GM23248 (cell line): ENCODE measurements at regions not wholly inside any gene's neighbourhood (a gene's known extent, or its start where the extent isn't known, plus 50 kb on each side); places are given as distances from the start of the nearest gene placed in this dataset.

Source experiments
- DNase-seq: peaks from one replicate; pipeline ENCODE4 v3.0.0-alpha.2; 2015
- H2AFZ ChIP-seq: fragments of 200-600 bp; sonication (generic); 2 replicates; pipeline ENCODE4 v1.6.1; 2016; ENCODE audit warnings: antibody characterized with exemption
- H3F3A ChIP-seq: fragments of 200-600 bp; sonication (generic); 2 replicates; pipeline ENCODE4 v1.6.1; 2016; ENCODE audit warnings: mild to moderate bottlenecking, antibody characterized with exemption, mixed run types; ENCODE audit not compliant: insufficient read depth
- H3K27ac ChIP-seq: fragments of 200-600 bp; sonication (generic); 2 replicates; pipeline ENCODE4 v1.5.1; 2016; ENCODE audit warnings: mild to moderate bottlenecking
- H3K27me3 ChIP-seq: fragments of 200-600 bp; sonication (generic); replicated peaks from 2 replicates; pipeline ENCODE4 v1.6.1; 2016; ENCODE audit warnings: mild to moderate bottlenecking; ENCODE audit not compliant: insufficient read depth
- H3K36me3 ChIP-seq: fragments of 200-600 bp; sonication (generic); 2 replicates; pipeline ENCODE4 v1.6.1; 2016; ENCODE audit warnings: low read depth, mild to moderate bottlenecking
- H3K4me1 ChIP-seq: fragments of 200-600 bp; sonication (generic); 2 replicates; pipeline ENCODE4 v1.6.1; 2016; ENCODE audit warnings: mild to moderate bottlenecking; ENCODE audit not compliant: insufficient read depth
- H3K4me2 ChIP-seq: fragments of 200-600 bp; sonication (generic); one replicate; pipeline ENCODE4 v1.6.1; 2016; ENCODE audit warnings: mild to moderate bottlenecking; ENCODE audit not compliant: unreplicated experiment
- H3K4me3 ChIP-seq: fragments of 200-600 bp; sonication (generic); 2 replicates; pipeline ENCODE4 v1.5.1; 2016; ENCODE audit warnings: mild to moderate bottlenecking
- H3K79me2 ChIP-seq: fragments of 200-600 bp; sonication (generic); 2 replicates; pipeline ENCODE4 v1.6.1; 2016; ENCODE audit warnings: mild to moderate bottlenecking; ENCODE audit not compliant: insufficient read depth
- H3K9ac ChIP-seq: fragments of 200-600 bp; sonication (generic); 2 replicates; pipeline ENCODE4 v1.6.1; 2016; ENCODE audit warnings: mild to moderate bottlenecking
- H3K9me2 ChIP-seq: fragments of 200-600 bp; sonication (generic); 2 replicates; pipeline ENCODE4 v1.6.1; 2016; ENCODE audit warnings: mixed run types, mild to moderate bottlenecking, moderate library complexity; ENCODE audit not compliant: insufficient read depth
- H3K9me3 ChIP-seq: fragments of 200-600 bp; sonication (generic); one replicate; pipeline ENCODE4 v1.6.1; 2017; ENCODE audit warnings: low read depth
- H4K20me1 ChIP-seq: fragments of 200-600 bp; sonication (generic); 2 replicates; pipeline ENCODE4 v1.6.0; 2016; ENCODE audit not compliant: insufficient read depth
- EZH2 ChIP-seq: fragments of 200-600 bp; sonication (generic); IDR thresholded peaks from 2 replicates; pipeline ENCODE4 v1.6.1; 2018; ENCODE audit warnings: antibody characterized with exemption, mild to moderate bottlenecking; ENCODE audit not compliant: insufficient read depth, poor library complexity, severe bottlenecking
- EZH2phosphoT487 ChIP-seq: fragments of 200-600 bp; sonication (generic); IDR thresholded peaks from 2 replicates; pipeline ENCODE4 v1.6.1; 2018; ENCODE audit warnings: antibody characterized with exemption, moderate library complexity, mild to moderate bottlenecking, low read depth; ENCODE audit not compliant: insufficient read depth
- WGBS, 2 experiments: methylation state at CpG; one replicate each; pipeline ENCODE4 v1.1.6; 2015 to 2017; ENCODE audit warnings: low lambda C conversion rate in 2 of 2, low coverage in 1 of 2; ENCODE audit errors: missing lambda C conversion rate in 2 of 2; 5-methylcytosine and 5-hydroxymethylcytosine counted together
- in situ Hi-C: fragments of 300-500 bp; cut with MboI; formaldehyde crosslinking; loops from 2 replicates; pipeline ENCODE4 v1.15.0; 2020

- WGBS, 2 experiments, result 33 to 54% methylated on average over 7 of the region's 7 CpGs
- no peaks in the 10 kb centered on the region for H3F3A ChIP-seq
- in situ Hi-C loops, result no loop called here
- no peak overlapping the region for H3K27ac ChIP-seq
- no peak overlapping the region for H3K9ac ChIP-seq
- DNase-seq, result peak; percentile 47
- no peaks in the 10 kb centered on the region for H3K9me3 ChIP-seq
- H3K4me1 ChIP-seq, result no peaks in the 10 kb centered on the region
- H3K27me3 ChIP-seq, result peaks cover 10% of the 10 kb centered on the region; the same call in 1 of the 2 replicates
- H3K9me2 ChIP-seq, result no peaks in the 10 kb centered on the region
- no peak overlapping the region for H3K4me2 ChIP-seq
- no peaks in the 10 kb centered on the region for H3K36me3 ChIP-seq
- no peaks in the 10 kb centered on the region for H3K79me2 ChIP-seq
- no peak overlapping the region for H2AFZ ChIP-seq
- TF ChIP-seq EZH2phosphoT487, result no peak
- H4K20me1 ChIP-seq, result no peaks in the 10 kb centered on the region
- H3K4me3 ChIP-seq, result no peak overlapping the region
Measured at GRCh38 chr13:27853861-27854260, 61.6 kb downstream of the GSX1 start.

- H3K4me3 ChIP-seq, result no peak overlapping the region
- peaks cover 10% of the 10 kb centered on the region; the same call in 1 of the 2 replicates for H3K27me3 ChIP-seq
- no peaks in the 10 kb centered on the region for H3K79me2 ChIP-seq
- no peaks in the 10 kb centered on the region for H3K4me1 ChIP-seq
- H3K4me2 ChIP-seq, result no peak overlapping the region
- no peak overlapping the region for H3K27ac ChIP-seq
- H3K9me2 ChIP-seq, result no peaks in the 10 kb centered on the region
- in situ Hi-C loops, result no loop called here
- H3K36me3 ChIP-seq, result no peaks in the 10 kb centered on the region
- H3F3A ChIP-seq, result no peaks in the 10 kb centered on the region
- H3K9ac ChIP-seq, result no peak overlapping the region
- no peak overlapping the region for H2AFZ ChIP-seq
- no peak for TF ChIP-seq EZH2phosphoT487
- no peak for TF ChIP-seq EZH2
- H4K20me1 ChIP-seq, result no peaks in the 10 kb centered on the region
- H3K9me3 ChIP-seq, result no peaks in the 10 kb centered on the region
- DNase-seq, result no peak
- 33 to 38% methylated on average over 1 of the region's 1 CpG for WGBS, 2 experiments
Measured at GRCh38 chr13:27854606-27855005, 62.3 kb downstream of the GSX1 start.

DNA sequence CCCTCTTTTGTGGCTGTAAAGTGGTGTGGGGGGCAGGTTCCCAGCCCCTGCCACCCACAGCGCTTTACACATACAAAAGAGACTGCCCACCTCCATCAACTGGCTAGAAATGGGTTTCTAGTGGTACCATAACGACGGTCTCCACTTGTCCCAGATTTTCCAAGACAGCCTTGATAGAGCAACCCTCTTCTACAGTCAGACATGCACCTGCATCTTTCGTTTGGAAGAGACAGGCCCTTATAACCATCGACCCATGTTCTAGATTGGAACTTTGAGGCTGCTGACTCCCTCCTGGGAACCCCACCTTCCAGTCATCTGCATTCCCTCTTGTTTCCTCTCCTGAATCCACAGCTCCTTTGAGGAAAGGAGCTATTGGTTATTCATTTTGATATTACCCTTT, 63.1 kb downstream of the GSX1 start:
- Histone ChIP-seq H3K4me3 (no peak overlapping the region), H3K27me3 (peaks cover 10% of the 10 kb centered on the region; the same call in 1 of the 2 replicates)
- DNase-seq, result no peak

GRCh38 chr13:27857282-27857681, 62.5 kb upstream of the PDX1 start:
- Histone ChIP-seq H4K20me1 (no peaks in the 10 kb centered on the region), H3K4me1 (no peaks in the 10 kb centered on the region), H3K4me3 (no peak overlapping the region), H2AFZ (no peak overlapping the region), H3K79me2 (no peaks in the 10 kb centered on the region), H3K27ac (no peak overlapping the region), H3K36me3 (no peaks in the 10 kb centered on the region), H3K27me3 (peaks cover 16% of the 10 kb centered on the region; the same call in 1 of the 2 replicates), H3K9me3 (no peaks in the 10 kb centered on the region), H3K4me2 (no peak overlapping the region), H3K9ac (no peak overlapping the region), H3K9me2 (no peaks in the 10 kb centered on the region), H3F3A (no peaks in the 10 kb centered on the region)
- in situ Hi-C loops, result no loop called here
- DNase-seq, result no peak
- TF ChIP-seq EZH2phosphoT487 (no peak), EZH2 (no peak)
- 49 to 56% methylated on average over 7 to 10 of the region's 10 CpGs for WGBS, 2 experiments

More for the DNA sequence above, 63.1 kb downstream of the GSX1 start:
- TF ChIP-seq EZH2phosphoT487 (no peak), EZH2 (no peak)
- Histone ChIP-seq H3K36me3 (no peaks in the 10 kb centered on the region), H3K4me1 (no peaks in the 10 kb centered on the region), H3K27ac (no peak overlapping the region), H2AFZ (no peak overlapping the region), H3K9ac (no peak overlapping the region), H3K9me2 (no peaks in the 10 kb centered on the region), H3F3A (no peaks in the 10 kb centered on the region), H3K79me2 (no peaks in the 10 kb centered on the region), H4K20me1 (no peaks in the 10 kb centered on the region), H3K9me3 (no peaks in the 10 kb centered on the region), H3K4me2 (no peak overlapping the region)
- WGBS, 2 experiments, result 50 to 52% methylated on average over 5 of the region's 5 CpGs
- in situ Hi-C loops, result no loop called here

DNA sequence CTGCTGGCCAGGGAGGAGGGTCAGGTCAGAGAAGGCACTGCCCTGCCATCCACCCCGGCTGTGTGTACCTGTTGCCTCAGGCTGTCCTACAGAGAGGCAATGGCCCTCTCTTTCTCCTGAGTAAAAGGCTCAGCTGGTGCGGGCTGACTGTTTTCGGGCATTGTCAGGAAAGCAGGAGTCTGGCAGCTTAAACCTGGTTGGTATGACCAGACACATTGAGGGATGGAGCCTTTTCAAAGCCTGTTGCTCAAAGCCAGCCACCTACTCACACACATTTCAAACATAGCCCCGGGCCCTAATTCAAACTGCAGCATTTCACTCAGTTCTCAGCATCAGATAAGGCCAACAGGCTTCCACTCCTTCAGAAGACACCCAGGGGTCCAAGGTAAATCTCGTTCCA, 61.8 kb upstream of the PDX1 start:
- Histone ChIP-seq H3K9me3 (no peaks in the 10 kb centered on the region), H4K20me1 (no peaks in the 10 kb centered on the region), H3K4me1 (no peaks in the 10 kb centered on the region), H3K27ac (no peak overlapping the region), H3K27me3 (peaks cover 16% of the 10 kb centered on the region), H3K36me3 (no peaks in the 10 kb centered on the region), H3K79me2 (no peaks in the 10 kb centered on the region), H3K9ac (no peak overlapping the region), H3K9me2 (no peaks in the 10 kb centered on the region), H3F3A (no peaks in the 10 kb centered on the region), H3K4me2 (no peak overlapping the region), H3K4me3 (no peak overlapping the region), H2AFZ (no peak overlapping the region)
- in situ Hi-C loops, result no loop called here
- 26 to 32% methylated on average over 5 of the region's 5 CpGs for WGBS, 2 experiments
- TF ChIP-seq EZH2 (no peak), EZH2phosphoT487 (no peak)
- DNase-seq, result no peak
